Kidney epithelial cell (primary cell): ENCODE measurements at regions not wholly inside any gene's neighbourhood (a gene's known extent, or its start where the extent isn't known, plus 50 kb on each side); places are given as distances from the start of the nearest gene placed in this dataset.

Experiments
- DNase-seq: peaks from one replicate; pipeline ENCODE4 v3.0.0-alpha.2; 2010; ENCODE audit warnings: low read depth
- H3K27me3 ChIP-seq: 2 replicates; pipeline ENCODE4 v1.6.0; 2011; ENCODE audit warnings: low read length; ENCODE audit not compliant: control insufficient read depth, insufficient read depth
- H3K36me3 ChIP-seq: 2 replicates; pipeline ENCODE4 v1.5.1; 2011; ENCODE audit warnings: low read length; ENCODE audit not compliant: control insufficient read depth, insufficient read depth
- H3K4me3 ChIP-seq: 2 replicates; pipeline ENCODE4 v1.5.1; 2011; ENCODE audit warnings: low read depth, mild to moderate bottlenecking, control low read depth, low read length
- TF ChIP-seq, protein P1 (sequence below): IDR thresholded peaks from 2 replicates; pipeline ENCODE4 v1.5.1; 2011; ENCODE audit warnings: mild to moderate bottlenecking, moderate library complexity, low read length, control low read depth, inconsistent platforms; ENCODE audit not compliant: insufficient read depth, poor library complexity, severe bottlenecking

GRCh38 chr4:13266687-13267086, 217.5 kb downstream of the RAB28 start:
- H3K27me3 ChIP-seq: no peaks in the 10 kb centered on the region
- no peaks in the 10 kb centered on the region for H3K36me3 ChIP-seq
- TF ChIP-seq, protein P1, sequence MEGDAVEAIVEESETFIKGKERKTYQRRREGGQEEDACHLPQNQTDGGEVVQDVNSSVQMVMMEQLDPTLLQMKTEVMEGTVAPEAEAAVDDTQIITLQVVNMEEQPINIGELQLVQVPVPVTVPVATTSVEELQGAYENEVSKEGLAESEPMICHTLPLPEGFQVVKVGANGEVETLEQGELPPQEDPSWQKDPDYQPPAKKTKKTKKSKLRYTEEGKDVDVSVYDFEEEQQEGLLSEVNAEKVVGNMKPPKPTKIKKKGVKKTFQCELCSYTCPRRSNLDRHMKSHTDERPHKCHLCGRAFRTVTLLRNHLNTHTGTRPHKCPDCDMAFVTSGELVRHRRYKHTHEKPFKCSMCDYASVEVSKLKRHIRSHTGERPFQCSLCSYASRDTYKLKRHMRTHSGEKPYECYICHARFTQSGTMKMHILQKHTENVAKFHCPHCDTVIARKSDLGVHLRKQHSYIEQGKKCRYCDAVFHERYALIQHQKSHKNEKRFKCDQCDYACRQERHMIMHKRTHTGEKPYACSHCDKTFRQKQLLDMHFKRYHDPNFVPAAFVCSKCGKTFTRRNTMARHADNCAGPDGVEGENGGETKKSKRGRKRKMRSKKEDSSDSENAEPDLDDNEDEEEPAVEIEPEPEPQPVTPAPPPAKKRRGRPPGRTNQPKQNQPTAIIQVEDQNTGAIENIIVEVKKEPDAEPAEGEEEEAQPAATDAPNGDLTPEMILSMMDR: no peak
- H3K4me3 ChIP-seq: no peak overlapping the region
- DNase-seq: no peak

- Histone ChIP-seq H3K4me3 (no peak overlapping the region), H3K36me3 (no peaks in the 10 kb centered on the region), H3K27me3 (no peaks in the 10 kb centered on the region)
- DNase-seq: no peak
- TF ChIP-seq, protein P1: no peak
Measured at GRCh38 chr4:13263967-13264525, 220.1 kb downstream of the RAB28 start.

GRCh38 chr4:13262816-13263215, 221.3 kb downstream of the RAB28 start:
- Histone ChIP-seq H3K36me3 (no peaks in the 10 kb centered on the region), H3K4me3 (no peak overlapping the region), H3K27me3 (no peaks in the 10 kb centered on the region)
- no peak for DNase-seq
- TF ChIP-seq, protein P1: no peak

DNA sequence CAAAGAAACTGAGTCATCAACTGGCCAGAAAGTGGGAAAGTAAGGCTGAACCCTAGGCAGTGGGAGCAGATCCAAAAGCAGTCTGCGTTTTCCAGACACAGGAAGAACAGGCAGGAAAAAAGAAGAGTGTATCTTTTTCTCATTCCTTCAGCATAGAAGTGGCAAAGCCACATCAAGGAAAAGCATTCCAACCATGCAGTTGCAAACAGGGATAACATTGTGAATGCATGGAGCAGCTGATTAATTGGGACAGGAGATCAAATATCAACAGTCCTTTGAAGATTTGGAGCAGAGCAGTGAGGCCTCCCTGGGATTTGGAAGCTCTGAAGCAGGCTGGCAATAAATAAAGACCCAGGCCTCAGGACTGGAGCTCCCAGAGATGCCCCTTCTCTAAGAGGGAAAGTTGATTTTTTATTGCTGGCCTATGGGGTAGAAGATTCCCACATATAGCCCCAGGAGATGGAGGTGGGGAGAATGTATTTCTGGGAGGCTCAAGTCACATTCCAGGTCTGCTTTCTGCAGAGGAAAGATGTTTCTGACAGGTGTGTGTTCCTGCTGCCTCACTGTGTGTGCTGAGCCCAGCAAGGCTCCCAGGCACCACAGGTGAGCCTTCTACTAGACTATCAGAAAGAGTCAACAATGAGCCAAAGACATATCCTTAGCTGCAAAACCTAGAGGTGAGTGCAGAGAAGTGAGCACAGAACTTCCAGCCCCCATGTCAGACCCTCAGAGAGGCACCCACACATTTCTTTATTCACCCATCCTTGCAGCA, 222.5 kb downstream of the RAB28 start:
- Histone ChIP-seq H3K27me3 (no peaks in the 10 kb centered on the region), H3K36me3 (no peaks in the 10 kb centered on the region), H3K4me3 (no peak overlapping the region)
- TF ChIP-seq, protein P1: no peak
- no peak for DNase-seq

GRCh38 chr4:13260513-13260912, 223.6 kb downstream of the RAB28 start:
- H3K27me3 ChIP-seq: no peaks in the 10 kb centered on the region

More at GRCh38 chr4:13260513-13260912, 223.6 kb downstream of the RAB28 start:
- no peaks in the 10 kb centered on the region for H3K36me3 ChIP-seq
- no peak overlapping the region for H3K4me3 ChIP-seq
- no peak for DNase-seq
- TF ChIP-seq, protein P1: no peak
